ENCODE measurements at regions not wholly inside any gene's neighbourhood (a gene's known extent, or its start where the extent isn't known, plus 50 kb on each side); places are given as distances from the start of the nearest gene placed in this dataset.

- DNase-seq (ENCODE audit: low spot score): no peak
Observed at GRCh38 chr5:68709239-68709638, 384.6 kb upstream of the SLC30A5 start.

GRCh38 chr5:68710514-68710913 lies 383.3 kb upstream of the SLC30A5 start:
- no peak for DNase-seq (ENCODE audit: low spot score)

- DNase-seq (ENCODE audit: low spot score): no peak
Observed at GRCh38 chr5:68711293-68712200, 382.3 kb upstream of the SLC30A5 start.

- DNase-seq (ENCODE audit: low spot score): no peak
Observed at GRCh38 chr5:68714810-68715209, 379.0 kb upstream of the SLC30A5 start.

- no peak for DNase-seq (ENCODE audit: low spot score)
Observed at GRCh38 chr5:68720884-68721610, 372.8 kb upstream of the SLC30A5 start.

- no peak for DNase-seq (ENCODE audit: low spot score)
Observed at GRCh38 chr5:68722357-68722756, 371.5 kb upstream of the SLC30A5 start.

GRCh38 chr5:68725905-68726683 lies 367.7 kb upstream of the SLC30A5 start:
- no peak for DNase-seq (ENCODE audit: low spot score)

GRCh38 chr5:68727931-68728330 lies 365.9 kb upstream of the SLC30A5 start:
- DNase-seq (ENCODE audit: low spot score): no peak

- no peak for DNase-seq (ENCODE audit: low spot score)
Observed at GRCh38 chr5:68729678-68730077, 364.1 kb upstream of the SLC30A5 start.

GRCh38 chr5:68730220-68730978 lies 363.4 kb upstream of the SLC30A5 start:
- DNase-seq (ENCODE audit: low spot score): peak; percentile 60

- DNase-seq (ENCODE audit: low spot score): no peak
Observed at GRCh38 chr5:68730979-68731654, 362.7 kb upstream of the SLC30A5 start.

- DNase-seq (ENCODE audit: low spot score): no peak
Observed at GRCh38 chr5:68732251-68732650, 361.6 kb upstream of the SLC30A5 start.

- no peak for DNase-seq (ENCODE audit: low spot score)
Observed at GRCh38 chr5:68734781-68735180, 359.0 kb upstream of the SLC30A5 start.

- DNase-seq (ENCODE audit: low spot score): no peak
Observed at GRCh38 chr5:68738236-68738635, 355.6 kb upstream of the SLC30A5 start.

- DNase-seq (ENCODE audit: low spot score): no peak
Observed at GRCh38 chr5:68738841-68739240, 355.0 kb upstream of the SLC30A5 start.

GRCh38 chr5:68739752-68740151 lies 354.1 kb upstream of the SLC30A5 start:
- DNase-seq (ENCODE audit: low spot score): no peak

- DNase-seq (ENCODE audit: low spot score): no peak
Observed at GRCh38 chr5:68740226-68740910, 353.4 kb upstream of the SLC30A5 start.

GRCh38 chr5:68744206-68744605 lies 349.6 kb upstream of the SLC30A5 start:
- DNase-seq (ENCODE audit: low spot score): no peak

- DNase-seq (ENCODE audit: low spot score): no peak
Observed at GRCh38 chr5:68745448-68745847, 348.4 kb upstream of the SLC30A5 start.

GRCh38 chr5:68746220-68746619 lies 347.6 kb upstream of the SLC30A5 start:
- DNase-seq (ENCODE audit: low spot score): no peak

Measured in kidney capillary endothelial cell (primary cell).